ENCODE measurements at regions not wholly inside any gene's neighbourhood (a gene's known extent, or its start where the extent isn't known, plus 50 kb on each side); places are given as distances from the start of the nearest gene placed in this dataset.

DNA sequence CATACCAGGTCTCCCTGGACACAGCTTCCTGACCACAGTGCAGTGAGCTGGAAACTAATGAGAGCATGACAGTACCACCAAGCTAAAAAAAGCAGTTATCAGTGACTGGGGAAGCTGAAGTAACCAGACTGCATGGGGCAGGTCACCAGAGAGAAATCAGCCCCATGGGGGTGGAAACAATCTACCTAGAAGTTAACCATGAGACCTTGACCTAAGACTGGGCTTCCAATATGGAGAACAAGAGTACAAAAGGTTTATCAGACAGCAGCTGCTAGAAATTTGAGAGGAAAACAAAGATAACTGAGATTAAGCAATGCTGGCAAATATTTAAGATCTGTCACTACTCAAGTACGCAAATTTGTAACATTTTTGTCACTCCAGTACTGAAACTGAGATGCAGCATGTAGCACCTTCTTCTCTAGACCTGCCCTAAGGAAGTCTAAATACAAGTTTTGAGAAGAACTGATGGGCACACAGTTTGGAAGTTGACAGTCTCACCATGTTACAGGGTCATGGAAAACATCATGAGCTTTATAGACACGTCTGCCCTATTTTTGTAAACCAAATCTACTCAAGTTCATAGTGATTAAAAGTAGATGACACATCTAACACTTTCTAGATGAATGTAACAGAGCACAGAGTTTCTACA lies 2641.8 kb upstream of the PCDH20 start:
- TF ChIP-seq NR2C2 (CRISPR knock-in tag; IDR thresholded peaks at IDR 0.05; ENCODE audit: borderline replicate concordance) (no peak), MED8 (CRISPR knock-in tag; IDR thresholded peaks at IDR 0.05; ENCODE audit: insufficient replicate concordance) (no peak), NR1H2 (CRISPR knock-in tag; IDR thresholded peaks at IDR 0.05; ENCODE audit: borderline replicate concordance, low read depth) (no peak), MAZ (IDR thresholded peaks at IDR 0.05; ENCODE audit: borderline replicate concordance, low read depth, low read length) (no peak), MAZ (CRISPR knock-in tag; IDR thresholded peaks at IDR 0.05; ENCODE audit: low read depth) (no peak), HNRNPH1 (optimal IDR thresholded peaks at IDR 0.05; ENCODE audit: low read depth, low read length) (no peak), ZFAT (CRISPR knock-in tag; conservative IDR thresholded peaks at IDR 0.05) (no peak), ZNF484 (CRISPR knock-in tag; IDR thresholded peaks at IDR 0.05; ENCODE audit: borderline replicate concordance, low read depth) (no peak), U2AF1 (optimal IDR thresholded peaks at IDR 0.05; ENCODE audit: low read depth, low read length) (no peak), CCAR2 (optimal IDR thresholded peaks at IDR 0.05; ENCODE audit: low read depth, low read length) (no peak), ELF1 (CRISPR knock-in tag; IDR thresholded peaks at IDR 0.05) (no peak)
- TF ChIP-seq, protein P1, sequence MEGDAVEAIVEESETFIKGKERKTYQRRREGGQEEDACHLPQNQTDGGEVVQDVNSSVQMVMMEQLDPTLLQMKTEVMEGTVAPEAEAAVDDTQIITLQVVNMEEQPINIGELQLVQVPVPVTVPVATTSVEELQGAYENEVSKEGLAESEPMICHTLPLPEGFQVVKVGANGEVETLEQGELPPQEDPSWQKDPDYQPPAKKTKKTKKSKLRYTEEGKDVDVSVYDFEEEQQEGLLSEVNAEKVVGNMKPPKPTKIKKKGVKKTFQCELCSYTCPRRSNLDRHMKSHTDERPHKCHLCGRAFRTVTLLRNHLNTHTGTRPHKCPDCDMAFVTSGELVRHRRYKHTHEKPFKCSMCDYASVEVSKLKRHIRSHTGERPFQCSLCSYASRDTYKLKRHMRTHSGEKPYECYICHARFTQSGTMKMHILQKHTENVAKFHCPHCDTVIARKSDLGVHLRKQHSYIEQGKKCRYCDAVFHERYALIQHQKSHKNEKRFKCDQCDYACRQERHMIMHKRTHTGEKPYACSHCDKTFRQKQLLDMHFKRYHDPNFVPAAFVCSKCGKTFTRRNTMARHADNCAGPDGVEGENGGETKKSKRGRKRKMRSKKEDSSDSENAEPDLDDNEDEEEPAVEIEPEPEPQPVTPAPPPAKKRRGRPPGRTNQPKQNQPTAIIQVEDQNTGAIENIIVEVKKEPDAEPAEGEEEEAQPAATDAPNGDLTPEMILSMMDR (CRISPR knock-in tag; IDR thresholded peaks at IDR 0.05) = no peak
- TF ChIP-seq, protein P2, sequence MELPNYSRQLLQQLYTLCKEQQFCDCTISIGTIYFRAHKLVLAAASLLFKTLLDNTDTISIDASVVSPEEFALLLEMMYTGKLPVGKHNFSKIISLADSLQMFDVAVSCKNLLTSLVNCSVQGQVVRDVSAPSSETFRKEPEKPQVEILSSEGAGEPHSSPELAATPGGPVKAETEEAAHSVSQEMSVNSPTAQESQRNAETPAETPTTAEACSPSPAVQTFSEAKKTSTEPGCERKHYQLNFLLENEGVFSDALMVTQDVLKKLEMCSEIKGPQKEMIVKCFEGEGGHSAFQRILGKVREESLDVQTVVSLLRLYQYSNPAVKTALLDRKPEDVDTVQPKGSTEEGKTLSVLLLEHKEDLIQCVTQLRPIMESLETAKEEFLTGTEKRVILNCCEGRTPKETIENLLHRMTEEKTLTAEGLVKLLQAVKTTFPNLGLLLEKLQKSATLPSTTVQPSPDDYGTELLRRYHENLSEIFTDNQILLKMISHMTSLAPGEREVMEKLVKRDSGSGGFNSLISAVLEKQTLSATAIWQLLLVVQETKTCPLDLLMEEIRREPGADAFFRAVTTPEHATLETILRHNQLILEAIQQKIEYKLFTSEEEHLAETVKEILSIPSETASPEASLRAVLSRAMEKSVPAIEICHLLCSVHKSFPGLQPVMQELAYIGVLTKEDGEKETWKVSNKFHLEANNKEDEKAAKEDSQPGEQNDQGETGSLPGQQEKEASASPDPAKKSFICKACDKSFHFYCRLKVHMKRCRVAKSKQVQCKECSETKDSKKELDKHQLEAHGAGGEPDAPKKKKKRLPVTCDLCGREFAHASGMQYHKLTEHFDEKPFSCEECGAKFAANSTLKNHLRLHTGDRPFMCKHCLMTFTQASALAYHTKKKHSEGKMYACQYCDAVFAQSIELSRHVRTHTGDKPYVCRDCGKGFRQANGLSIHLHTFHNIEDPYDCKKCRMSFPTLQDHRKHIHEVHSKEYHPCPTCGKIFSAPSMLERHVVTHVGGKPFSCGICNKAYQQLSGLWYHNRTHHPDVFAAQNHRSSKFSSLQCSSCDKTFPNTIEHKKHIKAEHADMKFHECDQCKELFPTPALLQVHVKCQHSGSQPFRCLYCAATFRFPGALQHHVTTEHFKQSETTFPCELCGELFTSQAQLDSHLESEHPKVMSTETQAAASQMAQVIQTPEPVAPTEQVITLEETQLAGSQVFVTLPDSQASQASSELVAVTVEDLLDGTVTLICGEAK (IDR thresholded peaks at IDR 0.05) = no peak
- TF ChIP-seq, protein P2 (CRISPR knock-in tag; IDR thresholded peaks at IDR 0.05) = no peak
